ENCODE measurements at regions not wholly inside any gene's neighbourhood (a gene's known extent, or its start where the extent isn't known, plus 50 kb on each side); places are given as distances from the start of the nearest gene placed in this dataset.

GRCh38 chr1:234549447-234550021, 60.4 kb downstream of the IRF2BP2 start:
- Histone ChIP-seq H3K79me1 (ENCODE audit: low read length) (peaks cover 28% of the 10 kb centered on the region), H4K8ac (ENCODE audit: low read depth, low read length) (no peak overlapping the region), H3K4me3 (ENCODE audit: low read depth, low read length) (no peak overlapping the region), H3K14ac (ENCODE audit: low read length) (no peak overlapping the region), H3K9me3 (ENCODE audit: insufficient read depth, low read depth, low read length) (no peaks in the 10 kb centered on the region), H3K79me2 (ENCODE audit: control insufficient read depth, insufficient read depth, low read length, poor library complexity) (no peaks in the 10 kb centered on the region), H3K27me3 (ENCODE audit: insufficient read depth, low read length) (no peaks in the 10 kb centered on the region), H3K9ac (ENCODE audit: low read length) (no peak overlapping the region), H3K4me1 (ENCODE audit: control insufficient read depth in 1 of 2, insufficient read depth in 2 of 2, low read length in 2 of 2) (peaks cover 36 to 39% of the 10 kb centered on the region in 2 experiments), H3K27ac (ENCODE audit: low read depth, low read length) (no peak overlapping the region), H3K23ac (ENCODE audit: low read length) (no peak overlapping the region), H2BK12ac (ENCODE audit: low read length) (no peak overlapping the region), H2AK5ac (ENCODE audit: low read length) (no peak overlapping the region), H3K18ac (ENCODE audit: low read length) (no peak overlapping the region), H3K4ac (ENCODE audit: low read depth, low read length) (no peak overlapping the region), H2BK120ac (ENCODE audit: insufficient read depth, low read length, poor library complexity) (no peak overlapping the region), H4K91ac (ENCODE audit: low read depth, low read length) (no peak overlapping the region), H3K4me2 (ENCODE audit: low read length) (no peak overlapping the region), H2BK5ac (ENCODE audit: low read depth, low read length, poor library complexity) (no peak overlapping the region), H3K36me3 (ENCODE audit: control insufficient read depth in 1 of 2, insufficient read depth in 2 of 2, low read length in 2 of 2) (no peaks in the 10 kb centered on the region), H2AFZ (ENCODE audit: insufficient read depth, low read length, poor library complexity) (no peak overlapping the region), H4K12ac (ENCODE audit: low read depth, low read length) (no peak overlapping the region)
- no CpG with 5 or more reads among the region's 10 CpGs for WGBS (ENCODE audit: extremely low coverage, insufficient coverage, insufficient read length)
- DNase-seq, result no peak

GRCh38 chr1:234546890-234547788, 62.8 kb downstream of the IRF2BP2 start:
- Histone ChIP-seq H3K27me3 (ENCODE audit: insufficient read depth, low read length) (no peaks in the 10 kb centered on the region), H3K27ac (ENCODE audit: low read depth, low read length) (no peak overlapping the region), H2BK12ac (ENCODE audit: low read length) (no peak overlapping the region), H3K36me3 (ENCODE audit: control insufficient read depth in 1 of 2, insufficient read depth in 2 of 2, low read length in 2 of 2) (no peaks in the 10 kb centered on the region), H3K4me2 (ENCODE audit: low read length) (no peak overlapping the region), H3K4ac (ENCODE audit: low read depth, low read length) (no peak overlapping the region), H3K4me1 (ENCODE audit: control insufficient read depth in 1 of 2, insufficient read depth in 2 of 2, low read length in 2 of 2) (peaks cover 26% of the 10 kb centered on the region in 2 experiments), H3K9ac (ENCODE audit: low read length) (no peak overlapping the region), H2AK5ac (ENCODE audit: low read length) (no peak overlapping the region), H2BK5ac (ENCODE audit: low read depth, low read length, poor library complexity) (no peak overlapping the region), H3K9me3 (ENCODE audit: insufficient read depth, low read depth, low read length) (no peaks in the 10 kb centered on the region), H3K18ac (ENCODE audit: low read length) (no peak overlapping the region), H4K12ac (ENCODE audit: low read depth, low read length) (no peak overlapping the region), H3K79me2 (ENCODE audit: control insufficient read depth, insufficient read depth, low read length, poor library complexity) (no peaks in the 10 kb centered on the region), H2AFZ (ENCODE audit: insufficient read depth, low read length, poor library complexity) (no peak overlapping the region), H4K8ac (ENCODE audit: low read depth, low read length) (no peak overlapping the region), H2BK120ac (ENCODE audit: insufficient read depth, low read length, poor library complexity) (no peak overlapping the region), H3K4me3 (ENCODE audit: low read depth, low read length) (no peak overlapping the region), H3K79me1 (ENCODE audit: low read length) (peaks cover 16% of the 10 kb centered on the region), H4K91ac (ENCODE audit: low read depth, low read length) (no peak overlapping the region), H3K23ac (ENCODE audit: low read length) (no peak overlapping the region), H3K14ac (ENCODE audit: low read length) (no peak overlapping the region)
- DNase-seq, result no peak
- WGBS (ENCODE audit: extremely low coverage, insufficient coverage, insufficient read length), result no CpG with 5 or more reads among the region's 6 CpGs

GRCh38 chr1:234546387-234546704, 63.6 kb downstream of the IRF2BP2 start:
- peaks cover 16% of the 10 kb centered on the region for H3K79me1 ChIP-seq (ENCODE audit: low read length)
- no peak overlapping the region for H3K18ac ChIP-seq (ENCODE audit: low read length)
- no peak overlapping the region for H4K91ac ChIP-seq (ENCODE audit: low read depth, low read length)
- no peak overlapping the region for H4K12ac ChIP-seq (ENCODE audit: low read depth, low read length)
- no peak overlapping the region for H2BK5ac ChIP-seq (ENCODE audit: low read depth, low read length, poor library complexity)
- no peak overlapping the region for H2BK12ac ChIP-seq (ENCODE audit: low read length)
- H3K36me3 ChIP-seq (ENCODE audit: control insufficient read depth in 1 of 2, insufficient read depth in 2 of 2, low read length in 2 of 2), result no peaks in the 10 kb centered on the region
- peaks cover 27 to 28% of the 10 kb centered on the region in 2 experiments for H3K4me1 ChIP-seq (ENCODE audit: control insufficient read depth in 1 of 2, insufficient read depth in 2 of 2, low read length in 2 of 2)
- no peak overlapping the region for H3K4me2 ChIP-seq (ENCODE audit: low read length)
- no peak overlapping the region for H4K8ac ChIP-seq (ENCODE audit: low read depth, low read length)
- H3K27ac ChIP-seq (ENCODE audit: low read depth, low read length), result no peak overlapping the region
- no peak overlapping the region for H3K14ac ChIP-seq (ENCODE audit: low read length)
- no peaks in the 10 kb centered on the region for H3K79me2 ChIP-seq (ENCODE audit: control insufficient read depth, insufficient read depth, low read length, poor library complexity)
- H3K27me3 ChIP-seq (ENCODE audit: insufficient read depth, low read length), result no peaks in the 10 kb centered on the region
- H3K4me3 ChIP-seq (ENCODE audit: low read depth, low read length), result no peak overlapping the region
- no peaks in the 10 kb centered on the region for H3K9me3 ChIP-seq (ENCODE audit: insufficient read depth, low read depth, low read length)
- H3K4ac ChIP-seq (ENCODE audit: low read depth, low read length), result no peak overlapping the region
- H2AFZ ChIP-seq (ENCODE audit: insufficient read depth, low read length, poor library complexity), result no peak overlapping the region
- H3K23ac ChIP-seq (ENCODE audit: low read length), result no peak overlapping the region
- no CpG with 5 or more reads among the region's 7 CpGs for WGBS (ENCODE audit: extremely low coverage, insufficient coverage, insufficient read length)
- H3K9ac ChIP-seq (ENCODE audit: low read length), result no peak overlapping the region
- DNase-seq, result no peak
- no peak overlapping the region for H2AK5ac ChIP-seq (ENCODE audit: low read length)
- no peak overlapping the region for H2BK120ac ChIP-seq (ENCODE audit: insufficient read depth, low read length, poor library complexity)

DNA sequence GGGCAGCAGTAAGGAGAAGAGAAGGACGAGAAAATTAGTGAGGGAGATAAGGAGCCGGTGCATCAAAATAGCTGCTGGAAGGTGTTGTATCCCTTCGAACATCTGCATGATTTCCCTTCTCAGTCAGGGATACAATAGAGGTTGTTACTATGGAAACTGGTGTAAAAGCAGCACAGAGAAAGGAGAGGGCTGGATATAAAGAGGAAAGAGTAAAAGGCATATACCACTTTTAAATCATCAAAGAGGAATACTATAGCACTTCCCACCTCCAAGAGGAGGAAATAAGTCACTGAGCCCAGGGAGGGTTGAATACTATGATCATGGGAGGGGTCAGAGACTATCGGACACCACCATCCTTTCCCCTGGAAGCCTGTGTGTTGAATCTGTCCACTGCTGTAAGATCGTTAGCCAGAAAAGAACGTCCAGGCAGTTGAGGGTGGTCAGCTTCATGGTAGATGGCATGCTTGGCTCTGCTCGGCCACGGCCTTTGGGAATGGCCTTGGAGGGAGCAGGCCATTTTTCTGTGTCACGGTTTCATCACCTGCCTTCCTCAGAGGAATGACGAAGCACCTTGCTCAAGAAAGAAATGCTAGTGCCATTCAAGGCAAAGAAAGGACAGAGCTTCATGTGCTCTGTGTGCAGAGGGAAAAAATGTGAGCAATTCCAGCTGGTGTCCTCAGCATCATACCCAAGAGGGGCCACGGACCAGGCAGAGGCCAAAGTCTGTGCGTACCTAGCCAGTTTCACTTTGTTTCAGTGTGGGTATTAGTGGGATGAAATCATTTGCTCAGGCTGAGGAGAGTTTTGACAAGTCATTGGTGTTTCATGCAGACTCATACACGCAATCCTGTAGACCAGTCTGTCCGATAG, 64.2 kb downstream of the IRF2BP2 start:
- peak overlapping the region; percentile 57 for H2BK120ac ChIP-seq (ENCODE audit: insufficient read depth, low read length, poor library complexity)
- peaks cover 25 to 29% of the 10 kb centered on the region in 2 experiments for H3K4me1 ChIP-seq (ENCODE audit: control insufficient read depth in 1 of 2, insufficient read depth in 2 of 2, low read length in 2 of 2)
- H3K4ac ChIP-seq (ENCODE audit: low read depth, low read length), result no peak overlapping the region
- no peak overlapping the region for H4K12ac ChIP-seq (ENCODE audit: low read depth, low read length)
- no peak overlapping the region for H2AK5ac ChIP-seq (ENCODE audit: low read length)
- no peak overlapping the region for H3K9ac ChIP-seq (ENCODE audit: low read length)
- H3K79me1 ChIP-seq (ENCODE audit: low read length), result peaks cover 14% of the 10 kb centered on the region
- no peaks in the 10 kb centered on the region for H3K79me2 ChIP-seq (ENCODE audit: control insufficient read depth, insufficient read depth, low read length, poor library complexity)
- H3K14ac ChIP-seq (ENCODE audit: low read length), result peak overlapping the region; percentile 10
- no peak overlapping the region for H3K23ac ChIP-seq (ENCODE audit: low read length)
- no peaks in the 10 kb centered on the region for H3K36me3 ChIP-seq (ENCODE audit: control insufficient read depth in 1 of 2, insufficient read depth in 2 of 2, low read length in 2 of 2)
- no peaks in the 10 kb centered on the region for H3K9me3 ChIP-seq (ENCODE audit: insufficient read depth, low read depth, low read length)
- no peak overlapping the region for H3K4me2 ChIP-seq (ENCODE audit: low read length)
- H2BK5ac ChIP-seq (ENCODE audit: low read depth, low read length, poor library complexity), result no peak overlapping the region
- H4K8ac ChIP-seq (ENCODE audit: low read depth, low read length), result no peak overlapping the region
- H4K91ac ChIP-seq (ENCODE audit: low read depth, low read length), result peak overlapping the region; percentile 64
- H3K27ac ChIP-seq (ENCODE audit: low read depth, low read length), result no peak overlapping the region
- peak; percentile 66 to 82 for DNase-seq
- H2AFZ ChIP-seq (ENCODE audit: insufficient read depth, low read length, poor library complexity), result peak overlapping the region; percentile 32
- no peak overlapping the region for H3K18ac ChIP-seq (ENCODE audit: low read length)
- H3K27me3 ChIP-seq (ENCODE audit: insufficient read depth, low read length), result no peaks in the 10 kb centered on the region
- 100% methylated on average over 1 of the region's 14 CpGs for WGBS (ENCODE audit: extremely low coverage, insufficient coverage, insufficient read length)
- no peak overlapping the region for H3K4me3 ChIP-seq (ENCODE audit: low read depth, low read length)
- peak overlapping the region; percentile 85 for H2BK12ac ChIP-seq (ENCODE audit: low read length)

Measured in trophoblast cell (in vitro differentiated cells and primary cell).